Suprapubic skin (tissue), 3 donors: ENCODE measurements at regions not wholly inside any gene's neighbourhood (a gene's known extent, or its start where the extent isn't known, plus 50 kb on each side); places are given as distances from the start of the nearest gene placed in this dataset.

Experiments used
- CTCF ChIP-seq, 2 donors: fragments of 200-600 bp in 1 of 2; fragments of 450-650 bp in 1 of 2; sonication (generic) in 1 of 2; IDR thresholded peaks; one replicate each; pipeline ENCODE4 v1.5.1; 2016 to 2019; ENCODE audit warnings: antibody characterized with exemption in 2 of 2, mild to moderate bottlenecking in 1 of 2, moderate library complexity in 1 of 2
- POLR2A ChIP-seq, 2 donors: fragments of 450-650 bp; IDR thresholded peaks; one replicate each; pipeline ENCODE4 v1.6.1; 2017; ENCODE audit warnings: antibody characterized with exemption in 2 of 2, mild to moderate bottlenecking in 2 of 2, moderate library complexity in 2 of 2

GRCh38 chr10:57628592-57629284 lies 639.0 kb downstream of the IPMK start:
- TF ChIP-seq POLR2A (IDR thresholded peaks at IDR 0.05) (no peak), CTCF (IDR thresholded peaks at IDR 0.05) (no peak)
